ENCODE measurements at regions not wholly inside any gene's neighbourhood (a gene's known extent, or its start where the extent isn't known, plus 50 kb on each side); places are given as distances from the start of the nearest gene placed in this dataset.

DNA sequence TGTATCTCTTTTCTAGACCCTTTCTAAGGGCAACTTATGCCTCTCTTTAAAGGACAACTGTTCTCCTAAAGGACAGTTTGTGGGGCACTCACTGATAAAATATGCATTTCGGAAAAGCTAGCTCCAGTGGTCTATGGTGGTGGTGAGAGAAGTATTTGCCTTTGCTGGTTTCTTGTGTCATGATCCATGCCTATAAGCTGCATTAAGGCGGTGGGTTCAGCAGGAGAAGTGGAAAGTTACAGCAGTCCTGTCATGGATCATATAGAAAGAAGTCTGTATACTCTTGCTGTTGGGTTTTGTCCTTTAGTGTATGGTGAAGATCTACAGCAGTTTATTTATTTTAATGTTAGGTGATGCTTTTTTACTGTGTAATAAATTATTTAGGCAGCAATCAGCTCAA is 563.9 kb upstream of the PSMD7 start:
- Histone ChIP-seq H3K4me1 (ENCODE audit: insufficient read depth) (no peaks in the 10 kb centered on the region), H3F3A (replicated peaks; ENCODE audit: low read depth) (no peaks in the 10 kb centered on the region), H3K36me3 (ENCODE audit: insufficient read depth) (peaks cover 14% of the 10 kb centered on the region; the same call in 1 of the 2 replicates), H3K79me2 (replicated peaks; ENCODE audit: insufficient read depth) (no peaks in the 10 kb centered on the region), H3K27me3 (ENCODE audit: insufficient read depth) (no peaks in the 10 kb centered on the region), H3K4me2 (no peak overlapping the region), H2AFZ (no peak overlapping the region), H3K9me2 (ENCODE audit: insufficient read depth) (peaks cover 16% of the 10 kb centered on the region), H4K20me1 (replicated peaks; ENCODE audit: insufficient read depth) (no peaks in the 10 kb centered on the region), H3K4me3 (no peak overlapping the region), H3K27ac (ENCODE audit: low read depth) (no peak overlapping the region)
- Mint-ChIP-seq H3K27me3 (ENCODE audit: insufficient read depth, low read depth, poor library complexity) (peaks cover 4% of the 10 kb centered on the region), H3K27ac (no peak overlapping the region), H3K4me1 (no peaks in the 10 kb centered on the region), H3K36me3 (ENCODE audit: low read depth) (peaks cover 18% of the 10 kb centered on the region; the same call in 2 of the 3 replicates), H3K9me3 (peaks cover 34% of the 10 kb centered on the region), H3K4me3 (no peak overlapping the region)
- DNase-seq (ENCODE audit: low spot score) (no peak), ATAC-seq (no peak)
- TF ChIP-seq ZNF114 (CRISPR knock-in tag; IDR thresholded peaks at IDR 0.05), result no peak

DNA sequence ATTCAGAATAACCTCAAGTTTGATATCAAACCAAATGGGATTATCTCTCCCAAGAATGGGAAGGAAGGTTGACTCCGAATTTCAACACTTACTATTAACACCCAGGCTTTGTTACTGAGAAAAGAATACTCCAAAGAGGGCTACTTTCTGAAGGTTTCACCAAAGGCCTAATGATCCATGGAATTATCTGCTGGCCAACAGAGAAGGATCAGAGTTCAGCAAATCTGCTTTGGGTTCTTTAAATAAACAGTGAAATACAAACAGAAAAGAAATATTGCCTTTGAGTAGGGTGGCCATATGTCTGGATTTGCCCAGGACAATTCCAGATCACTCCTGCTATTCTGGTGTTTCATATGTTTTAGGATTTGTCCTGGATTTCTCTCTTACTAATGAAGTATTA is 564.5 kb upstream of the PSMD7 start:
- DNase-seq (ENCODE audit: low spot score), result no peak
- H3K27ac ChIP-seq (ENCODE audit: low read depth), result no peak overlapping the region
- no peaks in the 10 kb centered on the region for H3F3A ChIP-seq (replicated peaks; ENCODE audit: low read depth)
- no peak for ATAC-seq
- TF ChIP-seq, protein P1, sequence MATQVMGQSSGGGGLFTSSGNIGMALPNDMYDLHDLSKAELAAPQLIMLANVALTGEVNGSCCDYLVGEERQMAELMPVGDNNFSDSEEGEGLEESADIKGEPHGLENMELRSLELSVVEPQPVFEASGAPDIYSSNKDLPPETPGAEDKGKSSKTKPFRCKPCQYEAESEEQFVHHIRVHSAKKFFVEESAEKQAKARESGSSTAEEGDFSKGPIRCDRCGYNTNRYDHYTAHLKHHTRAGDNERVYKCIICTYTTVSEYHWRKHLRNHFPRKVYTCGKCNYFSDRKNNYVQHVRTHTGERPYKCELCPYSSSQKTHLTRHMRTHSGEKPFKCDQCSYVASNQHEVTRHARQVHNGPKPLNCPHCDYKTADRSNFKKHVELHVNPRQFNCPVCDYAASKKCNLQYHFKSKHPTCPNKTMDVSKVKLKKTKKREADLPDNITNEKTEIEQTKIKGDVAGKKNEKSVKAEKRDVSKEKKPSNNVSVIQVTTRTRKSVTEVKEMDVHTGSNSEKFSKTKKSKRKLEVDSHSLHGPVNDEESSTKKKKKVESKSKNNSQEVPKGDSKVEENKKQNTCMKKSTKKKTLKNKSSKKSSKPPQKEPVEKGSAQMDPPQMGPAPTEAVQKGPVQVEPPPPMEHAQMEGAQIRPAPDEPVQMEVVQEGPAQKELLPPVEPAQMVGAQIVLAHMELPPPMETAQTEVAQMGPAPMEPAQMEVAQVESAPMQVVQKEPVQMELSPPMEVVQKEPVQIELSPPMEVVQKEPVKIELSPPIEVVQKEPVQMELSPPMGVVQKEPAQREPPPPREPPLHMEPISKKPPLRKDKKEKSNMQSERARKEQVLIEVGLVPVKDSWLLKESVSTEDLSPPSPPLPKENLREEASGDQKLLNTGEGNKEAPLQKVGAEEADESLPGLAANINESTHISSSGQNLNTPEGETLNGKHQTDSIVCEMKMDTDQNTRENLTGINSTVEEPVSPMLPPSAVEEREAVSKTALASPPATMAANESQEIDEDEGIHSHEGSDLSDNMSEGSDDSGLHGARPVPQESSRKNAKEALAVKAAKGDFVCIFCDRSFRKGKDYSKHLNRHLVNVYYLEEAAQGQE (IDR thresholded peaks at IDR 0.05; ENCODE audit: unreplicated experiment), result no peak
- TF ChIP-seq, protein P2, sequence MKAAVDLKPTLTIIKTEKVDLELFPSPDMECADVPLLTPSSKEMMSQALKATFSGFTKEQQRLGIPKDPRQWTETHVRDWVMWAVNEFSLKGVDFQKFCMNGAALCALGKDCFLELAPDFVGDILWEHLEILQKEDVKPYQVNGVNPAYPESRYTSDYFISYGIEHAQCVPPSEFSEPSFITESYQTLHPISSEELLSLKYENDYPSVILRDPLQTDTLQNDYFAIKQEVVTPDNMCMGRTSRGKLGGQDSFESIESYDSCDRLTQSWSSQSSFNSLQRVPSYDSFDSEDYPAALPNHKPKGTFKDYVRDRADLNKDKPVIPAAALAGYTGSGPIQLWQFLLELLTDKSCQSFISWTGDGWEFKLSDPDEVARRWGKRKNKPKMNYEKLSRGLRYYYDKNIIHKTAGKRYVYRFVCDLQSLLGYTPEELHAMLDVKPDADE (IDR thresholded peaks at IDR 0.05), result no peak
- no peak for TF ChIP-seq EZH2phosphoT487 (IDR thresholded peaks at IDR 0.05; ENCODE audit: unreplicated experiment)
- TF ChIP-seq JUNB (IDR thresholded peaks at IDR 0.05; ENCODE audit: unreplicated experiment), result no peak
- TF ChIP-seq CREB1 (CRISPR knock-in tag; IDR thresholded peaks at IDR 0.05; ENCODE audit: low read depth), result no peak
- no peak for TF ChIP-seq ZNF331 (CRISPR knock-in tag; IDR thresholded peaks at IDR 0.05; ENCODE audit: low read depth)
- TF ChIP-seq, protein P3, sequence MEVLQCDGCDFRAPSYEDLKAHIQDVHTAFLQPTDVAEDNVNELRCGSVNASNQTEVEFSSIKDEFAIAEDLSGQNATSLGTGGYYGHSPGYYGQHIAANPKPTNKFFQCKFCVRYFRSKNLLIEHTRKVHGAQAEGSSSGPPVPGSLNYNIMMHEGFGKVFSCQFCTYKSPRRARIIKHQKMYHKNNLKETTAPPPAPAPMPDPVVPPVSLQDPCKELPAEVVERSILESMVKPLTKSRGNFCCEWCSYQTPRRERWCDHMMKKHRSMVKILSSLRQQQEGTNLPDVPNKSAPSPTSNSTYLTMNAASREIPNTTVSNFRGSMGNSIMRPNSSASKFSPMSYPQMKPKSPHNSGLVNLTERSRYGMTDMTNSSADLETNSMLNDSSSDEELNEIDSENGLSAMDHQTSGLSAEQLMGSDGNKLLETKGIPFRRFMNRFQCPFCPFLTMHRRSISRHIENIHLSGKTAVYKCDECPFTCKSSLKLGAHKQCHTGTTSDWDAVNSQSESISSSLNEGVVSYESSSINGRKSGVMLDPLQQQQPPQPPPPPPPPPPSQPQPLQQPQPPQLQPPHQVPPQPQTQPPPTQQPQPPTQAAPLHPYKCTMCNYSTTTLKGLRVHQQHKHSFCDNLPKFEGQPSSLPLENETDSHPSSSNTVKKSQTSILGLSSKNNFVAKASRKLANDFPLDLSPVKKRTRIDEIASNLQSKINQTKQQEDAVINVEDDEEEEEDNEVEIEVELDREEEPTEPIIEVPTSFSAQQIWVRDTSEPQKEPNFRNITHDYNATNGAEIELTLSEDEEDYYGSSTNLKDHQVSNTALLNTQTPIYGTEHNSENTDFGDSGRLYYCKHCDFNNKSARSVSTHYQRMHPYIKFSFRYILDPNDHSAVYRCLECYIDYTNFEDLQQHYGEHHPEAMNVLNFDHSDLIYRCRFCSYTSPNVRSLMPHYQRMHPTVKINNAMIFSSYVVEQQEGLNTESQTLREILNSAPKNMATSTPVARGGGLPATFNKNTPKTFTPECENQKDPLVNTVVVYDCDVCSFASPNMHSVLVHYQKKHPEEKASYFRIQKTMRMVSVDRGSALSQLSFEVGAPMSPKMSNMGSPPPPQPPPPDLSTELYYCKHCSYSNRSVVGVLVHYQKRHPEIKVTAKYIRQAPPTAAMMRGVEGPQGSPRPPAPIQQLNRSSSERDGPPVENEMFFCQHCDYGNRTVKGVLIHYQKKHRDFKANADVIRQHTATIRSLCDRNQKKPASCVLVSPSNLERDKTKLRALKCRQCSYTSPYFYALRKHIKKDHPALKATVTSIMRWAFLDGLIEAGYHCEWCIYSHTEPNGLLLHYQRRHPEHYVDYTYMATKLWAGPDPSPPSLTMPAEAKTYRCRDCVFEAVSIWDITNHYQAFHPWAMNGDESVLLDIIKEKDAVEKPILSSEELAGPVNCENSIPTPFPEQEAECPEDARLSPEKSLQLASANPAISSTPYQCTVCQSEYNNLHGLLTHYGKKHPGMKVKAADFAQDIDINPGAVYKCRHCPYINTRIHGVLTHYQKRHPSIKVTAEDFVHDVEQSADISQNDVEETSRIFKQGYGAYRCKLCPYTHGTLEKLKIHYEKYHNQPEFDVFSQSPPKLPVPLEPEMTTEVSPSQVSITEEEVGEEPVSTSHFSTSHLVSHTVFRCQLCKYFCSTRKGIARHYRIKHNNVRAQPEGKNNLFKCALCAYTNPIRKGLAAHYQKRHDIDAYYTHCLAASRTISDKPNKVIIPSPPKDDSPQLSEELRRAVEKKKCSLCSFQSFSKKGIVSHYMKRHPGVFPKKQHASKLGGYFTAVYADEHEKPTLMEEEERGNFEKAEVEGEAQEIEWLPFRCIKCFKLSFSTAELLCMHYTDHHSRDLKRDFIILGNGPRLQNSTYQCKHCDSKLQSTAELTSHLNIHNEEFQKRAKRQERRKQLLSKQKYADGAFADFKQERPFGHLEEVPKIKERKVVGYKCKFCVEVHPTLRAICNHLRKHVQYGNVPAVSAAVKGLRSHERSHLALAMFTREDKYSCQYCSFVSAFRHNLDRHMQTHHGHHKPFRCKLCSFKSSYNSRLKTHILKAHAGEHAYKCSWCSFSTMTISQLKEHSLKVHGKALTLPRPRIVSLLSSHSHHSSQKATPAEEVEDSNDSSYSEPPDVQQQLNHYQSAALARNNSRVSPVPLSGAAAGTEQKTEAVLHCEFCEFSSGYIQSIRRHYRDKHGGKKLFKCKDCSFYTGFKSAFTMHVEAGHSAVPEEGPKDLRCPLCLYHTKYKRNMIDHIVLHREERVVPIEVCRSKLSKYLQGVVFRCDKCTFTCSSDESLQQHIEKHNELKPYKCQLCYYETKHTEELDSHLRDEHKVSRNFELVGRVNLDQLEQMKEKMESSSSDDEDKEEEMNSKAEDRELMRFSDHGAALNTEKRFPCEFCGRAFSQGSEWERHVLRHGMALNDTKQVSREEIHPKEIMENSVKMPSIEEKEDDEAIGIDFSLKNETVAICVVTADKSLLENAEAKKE (CRISPR knock-in tag; IDR thresholded peaks at IDR 0.05), result no peak
- no peak for TF ChIP-seq NANOG (IDR thresholded peaks at IDR 0.05; ENCODE audit: borderline replicate concordance)
- no peak for TF ChIP-seq STAT1 (IDR thresholded peaks at IDR 0.05; ENCODE audit: unreplicated experiment)
- no peaks in the 10 kb centered on the region for H3K79me2 ChIP-seq (replicated peaks; ENCODE audit: insufficient read depth)
- no peak overlapping the region for H3K4me3 ChIP-seq
- H3K4me1 ChIP-seq (ENCODE audit: insufficient read depth), result no peaks in the 10 kb centered on the region
- Mint-ChIP-seq H3K9me3 (peaks cover 28% of the 10 kb centered on the region), H3K27ac (no peak overlapping the region), H3K27me3 (ENCODE audit: insufficient read depth, low read depth, poor library complexity) (peaks cover 4% of the 10 kb centered on the region), H3K4me1 (no peaks in the 10 kb centered on the region), H3K36me3 (ENCODE audit: low read depth) (peaks cover 12% of the 10 kb centered on the region; the same call in 1 of the 3 replicates), H3K4me3 (no peak overlapping the region)
- peaks cover 14% of the 10 kb centered on the region; the same call in 1 of the 2 replicates for H3K36me3 ChIP-seq (ENCODE audit: insufficient read depth)
- no peak overlapping the region for H3K4me2 ChIP-seq
- no peaks in the 10 kb centered on the region for H3K27me3 ChIP-seq (ENCODE audit: insufficient read depth)
- H3K9me2 ChIP-seq (ENCODE audit: insufficient read depth), result peaks cover 16% of the 10 kb centered on the region
- no peaks in the 10 kb centered on the region for H4K20me1 ChIP-seq (replicated peaks; ENCODE audit: insufficient read depth)
- H2AFZ ChIP-seq, result no peak overlapping the region
